A549 (cell line): ENCODE measurements at regions not wholly inside any gene's neighbourhood (a gene's known extent, or its start where the extent isn't known, plus 50 kb on each side); places are given as distances from the start of the nearest gene placed in this dataset.

ENCODE experiments used
- ATAC-seq, 2 experiments: fragments of 200-7000 bp in 1 of 2; fragments of >200 bp in 1 of 2; cut with Nextera tagmentation in 1 of 2; cut with Tn5 transposase in 1 of 2; 3 replicates each; pipeline versions ENCODE4 v1.8.0 to v1.9.1; 2018 to 2020; ENCODE audit warnings: mild to moderate bottlenecking in 1 of 2, moderate library complexity in 1 of 2
- CTCF ChIA-PET: fragments of 300-600 bp; sonication (Branson Sonifier 250); formaldehyde crosslinking; extraction: SDS; loops from one replicate; lab custom pipeline; 2021; ENCODE audit warnings: antibody characterized with exemption, inconsistent platforms; lab: Yijun Ruan, JAX
- POLR2A ChIA-PET: fragments of 350-600 bp; formaldehyde crosslinking; extraction: SDS; loops from one replicate; lab custom pipeline; 2021; ENCODE audit warnings: antibody characterized with exemption, inconsistent platforms; lab: Yijun Ruan, JAX
- DNase-seq, 2 experiments: peaks; one replicate each; pipeline versions ENCODE4 v3.0.0 to v3.0.0-alpha.2; 2011 to 2016; ENCODE audit warnings: low read depth in 1 of 2, low spot score in 1 of 2
- FAIRE-seq: peaks from 2 replicates; lab custom pipeline; 2011; peaks lifted over from hg19 to GRCh38; lab: Jason Lieb, UNC
- H3K27ac ChIP-seq, 2 experiments: fragments of >200 bp; sonication (Bioruptor Twin); formaldehyde crosslinking; 3 replicates each; pipeline ENCODE4 v1.5.1; 2016 to 2017
- H3K4me1 ChIP-seq: fragments of >200 bp; sonication (Bioruptor Twin); formaldehyde crosslinking; 3 replicates; pipeline ENCODE4 v1.6.1; 2016
- H3K4me2 ChIP-seq: fragments of >200 bp; sonication (Bioruptor Twin); formaldehyde crosslinking; 3 replicates; pipeline ENCODE4 v1.6.1; 2016
- H3K4me3 ChIP-seq: fragments of >200 bp; sonication (Bioruptor Twin); formaldehyde crosslinking; 3 replicates; pipeline ENCODE4 v1.5.1; 2016
- H3K9me3 ChIP-seq: fragments of >200 bp; sonication (Bioruptor Twin); formaldehyde crosslinking; 3 replicates; pipeline ENCODE4 v1.6.1; 2016
- BCL3 ChIP-seq: fragments of >200 bp; sonication (Bioruptor Twin); formaldehyde crosslinking; IDR thresholded peaks from 3 replicates; pipeline ENCODE4 v1.6.1; 2016
- BHLHE40 ChIP-seq: IDR thresholded peaks from 2 replicates; pipeline ENCODE4 v1.6.1; 2012; ENCODE audit warnings: low read depth, low read length, inconsistent platforms
- CHD2 ChIP-seq: fragments of 150-350 bp; IDR thresholded peaks from 2 replicates; pipeline ENCODE4 v1.6.1; 2014; ENCODE audit warnings: low read length; ENCODE audit not compliant: partially characterized antibody
- CHD4 ChIP-seq: fragments of 200-600 bp; sonication (generic); IDR thresholded peaks from 2 replicates; pipeline ENCODE4 v1.6.1; 2016; ENCODE audit warnings: antibody characterized with exemption, mild to moderate bottlenecking, borderline replicate concordance
- EHMT2 ChIP-seq: fragments of 200-600 bp; sonication (generic); IDR thresholded peaks from 2 replicates; pipeline ENCODE4 v1.6.1; 2016; ENCODE audit warnings: antibody characterized with exemption, low read depth, mild to moderate bottlenecking, moderate library complexity
- ESRRA ChIP-seq: fragments of 150-350 bp; IDR thresholded peaks from 2 replicates; pipeline ENCODE4 v1.6.1; 2014; ENCODE audit warnings: mild to moderate bottlenecking, low read length, borderline replicate concordance
- FOSL2 ChIP-seq, 2 experiments: fragments of 450-650 bp in 1 of 2; fragments of >200 bp in 1 of 2; sonication (Bioruptor Twin) in 1 of 2; formaldehyde crosslinking; IDR thresholded peaks; 2 replicates each; pipeline versions ENCODE4 v1.5.0 to v1.6.1; 2016 to 2020; ENCODE audit warnings: mild to moderate bottlenecking in 1 of 2, moderate library complexity in 1 of 2
- GATA3 ChIP-seq: IDR thresholded peaks from 2 replicates; pipeline ENCODE4 v1.6.1; 2012; ENCODE audit warnings: borderline replicate concordance
- HOXA7 ChIP-seq: fragments of 250-450 bp; sonication (Bioruptor Pico); IDR thresholded peaks from 2 replicates; pipeline ENCODE4 v1.5.0; 2020; ENCODE audit warnings: mild to moderate bottlenecking, moderate library complexity
- HOXB13 ChIP-seq: fragments of 250-450 bp; sonication (Bioruptor Pico); IDR thresholded peaks from 2 replicates; pipeline ENCODE4 v1.5.0; 2020; ENCODE audit warnings: low read depth, mild to moderate bottlenecking, moderate library complexity
- JUNB ChIP-seq: fragments of >200 bp; sonication (Bioruptor Twin); formaldehyde crosslinking; IDR thresholded peaks from 2 replicates; pipeline ENCODE4 v1.6.1; 2016
- MAFK ChIP-seq: fragments of 450-650 bp; IDR thresholded peaks from 2 replicates; pipeline ENCODE4 v1.6.1; 2014; ENCODE audit not compliant: partially characterized antibody
- MAZ ChIP-seq: fragments of 150-350 bp; IDR thresholded peaks from 2 replicates; pipeline ENCODE4 v1.6.1; 2014; ENCODE audit warnings: antibody characterized with exemption, low read depth, low read length, borderline replicate concordance
- MYC ChIP-seq: IDR thresholded peaks from 2 replicates; pipeline ENCODE4 v1.6.1; 2012; ENCODE audit warnings: mild to moderate bottlenecking, inconsistent platforms, low read length, improper control_type of control experiment, borderline replicate concordance
- NPAS2 ChIP-seq: fragments of 250-450 bp; sonication (Bioruptor Pico); IDR thresholded peaks from 2 replicates; pipeline ENCODE4 v1.8.0; 2022; ENCODE audit warnings: mild to moderate bottlenecking, moderate library complexity, borderline replicate concordance
- PHF8 ChIP-seq: fragments of 200-600 bp; sonication (generic); IDR thresholded peaks from 2 replicates; pipeline ENCODE4 v1.6.1; 2016; ENCODE audit warnings: low read depth, mild to moderate bottlenecking, antibody characterized with exemption, moderate library complexity, borderline replicate concordance
- REST ChIP-seq: fragments of 200-600 bp; sonication (generic); IDR thresholded peaks from 2 replicates; pipeline ENCODE4 v1.6.1; 2016; ENCODE audit warnings: antibody characterized with exemption, mild to moderate bottlenecking, moderate library complexity
- RFX5 ChIP-seq: fragments of 450-650 bp; IDR thresholded peaks from 2 replicates; pipeline ENCODE4 v1.7.1; 2014; ENCODE audit warnings: antibody characterized with exemption, mild to moderate bottlenecking, moderate library complexity
- TFCP2L1 ChIP-seq: fragments of 250-450 bp; sonication (Bioruptor Pico); IDR thresholded peaks from 2 replicates; pipeline ENCODE4 v1.5.0; 2021; ENCODE audit warnings: mild to moderate bottlenecking
- USF2 ChIP-seq: fragments of 450-650 bp; IDR thresholded peaks from 2 replicates; pipeline ENCODE4 v1.6.1; 2014; ENCODE audit warnings: antibody characterized with exemption
- ZC3H11A ChIP-seq: fragments of 450-650 bp; IDR thresholded peaks from 2 replicates; pipeline ENCODE4 v1.6.1; 2014; ENCODE audit warnings: antibody characterized with exemption, mild to moderate bottlenecking
- WGBS: methylation state at CpG from one replicate; pipeline ENCODE4 v1.1.6; 2017; ENCODE audit errors: missing lambda C conversion rate; 5-methylcytosine and 5-hydroxymethylcytosine counted together

- 0% methylated on average over 1 of the region's 1 CpG for WGBS
Measured at GRCh38 chr13:104855581-104855980, 1679.9 kb downstream of the EFNB2 start.

GRCh38 chr13:104854698-104855097, 1680.8 kb downstream of the EFNB2 start:
- DNase-seq (no peak), ATAC-seq (no peak), FAIRE-seq (no peak)
- H3K27ac ChIP-seq, result no peak overlapping the region
- H3K4me2 ChIP-seq, result no peak overlapping the region
- no peaks in the 10 kb centered on the region for H3K4me1 ChIP-seq
- ChIA-PET CTCF (no interaction called here), POLR2A (no interaction called here)
- 69% methylated on average over 5 of the region's 5 CpGs for WGBS
- no peaks in the 10 kb centered on the region for H3K9me3 ChIP-seq
- H3K4me3 ChIP-seq, result no peak overlapping the region
- TF ChIP-seq ZC3H11A, result no peak
- TF ChIP-seq NPAS2 (CRISPR knock-in tag), result no peak
- TF ChIP-seq ESRRA, result no peak
- TF ChIP-seq HOXB13 (CRISPR knock-in tag), result no peak
- TF ChIP-seq RFX5, result no peak

More at GRCh38 chr13:104855581-104855980, 1679.9 kb downstream of the EFNB2 start:
- DNase-seq, result no peak
- no peak overlapping the region for H3K4me3 ChIP-seq
- TF ChIP-seq EHMT2, result no peak
- no peak for TF ChIP-seq MYC
- no peak for TF ChIP-seq USF2
- H3K27ac ChIP-seq, result no peak overlapping the region
- ChIA-PET POLR2A (no interaction called here), CTCF (no interaction called here)
- no peak for FAIRE-seq
- H3K4me1 ChIP-seq, result no peaks in the 10 kb centered on the region
- ATAC-seq, result no peak
- no peaks in the 10 kb centered on the region for H3K9me3 ChIP-seq
- no peak overlapping the region for H3K4me2 ChIP-seq

GRCh38 chr13:104854007-104854406, 1681.5 kb downstream of the EFNB2 start:
- ChIA-PET POLR2A (no interaction called here), CTCF (no interaction called here)
- FAIRE-seq, result no peak
- WGBS, result 29% methylated on average over 4 of the region's 8 CpGs
- H3K9me3 ChIP-seq, result no peaks in the 10 kb centered on the region
- TF ChIP-seq FOSL2 (IDR thresholded peaks at IDR 0.05), result no peak
- no peak for TF ChIP-seq FOSL2 (CRISPR knock-in tag; IDR thresholded peaks at IDR 0.05)
- no peak for TF ChIP-seq MAZ
- TF ChIP-seq ZC3H11A, result no peak
- no peak for TF ChIP-seq BCL3
- no peak for TF ChIP-seq TFCP2L1 (CRISPR knock-in tag)
- TF ChIP-seq GATA3, result no peak
- TF ChIP-seq CHD4, result no peak
- TF ChIP-seq HOXA7, result no peak
- TF ChIP-seq JUNB, result no peak
- no peak overlapping the region for H3K4me3 ChIP-seq
- DNase-seq, result peak in 1 of 2 experiments; percentile 15
- peak in 1 of 2 experiments; percentile 34; a peak in 1 of 6 replicates for ATAC-seq
- no peaks in the 10 kb centered on the region for H3K4me1 ChIP-seq
- no peak overlapping the region for H3K4me2 ChIP-seq
- no peak overlapping the region for H3K27ac ChIP-seq

- no peaks in the 10 kb centered on the region for H3K9me3 ChIP-seq
- no peak overlapping the region for H3K4me3 ChIP-seq
- H3K4me2 ChIP-seq, result no peak overlapping the region
- no peak overlapping the region for H3K27ac ChIP-seq
- FAIRE-seq (no peak), DNase-seq (no peak), ATAC-seq (no peak)
- H3K4me1 ChIP-seq, result no peaks in the 10 kb centered on the region
- POLR2A ChIA-PET, result no interaction called here
- CTCF ChIA-PET, result no interaction called here
- 6% methylated on average over 3 of the region's 3 CpGs for WGBS
- TF ChIP-seq BHLHE40, result no peak
- no peak for TF ChIP-seq MAFK
- no peak for TF ChIP-seq USF2
- TF ChIP-seq REST, result no peak
- TF ChIP-seq PHF8, result no peak
- TF ChIP-seq MAZ, result no peak
- no peak for TF ChIP-seq CHD2
Measured at GRCh38 chr13:104847922-104848321, 1687.5 kb downstream of the EFNB2 start.
